ENCODE measurements at regions not wholly inside any gene's neighbourhood (a gene's known extent, or its start where the extent isn't known, plus 50 kb on each side); places are given as distances from the start of the nearest gene placed in this dataset.

DNA sequence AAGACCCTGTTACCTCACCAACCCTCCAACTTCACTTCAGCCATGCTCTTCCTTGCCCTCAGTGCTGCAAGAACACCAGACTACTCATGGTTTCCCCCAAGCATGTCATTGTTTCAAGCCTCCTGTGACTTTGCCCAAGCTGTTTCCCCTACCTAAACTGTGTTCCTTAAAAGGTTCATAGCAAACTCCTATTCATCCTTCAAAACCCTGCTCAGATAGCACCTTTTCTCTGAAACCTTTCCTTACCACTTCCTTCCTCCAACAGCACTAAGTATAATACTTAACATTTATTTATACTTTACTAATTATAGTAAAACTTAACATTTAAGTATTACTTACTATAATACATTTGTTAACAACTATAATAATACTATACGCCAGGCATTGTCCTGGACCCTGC lies 136.2 kb downstream of the CCT6B start:
- Histone ChIP-seq H2BK15ac (ENCODE audit: low read depth, poor library complexity, severe bottlenecking) (no peak overlapping the region), H3K79me1 (replicated peaks; ENCODE audit: low read length, poor library complexity, severe bottlenecking) (no peaks in the 10 kb centered on the region), H4K91ac (ENCODE audit: low read length) (no peak overlapping the region), H3K4me2 (ENCODE audit: low read length, poor library complexity, severe bottlenecking) (no peak overlapping the region), H2BK12ac (ENCODE audit: low read length in 2 of 2) (no peak overlapping the region), H4K8ac (ENCODE audit: low read length) (no peak overlapping the region), H3K4me1 (ENCODE audit: control insufficient read depth, insufficient read depth, low read depth, low read length) (peaks cover 2% of the 10 kb centered on the region), H2BK5ac (ENCODE audit: low read depth, low read length, poor library complexity, severe bottlenecking) (no peak overlapping the region), H2AFZ (ENCODE audit: low read depth, low read length) (no peak overlapping the region), H3K9me3 (ENCODE audit: control insufficient read depth, low read length) (no peaks in the 10 kb centered on the region), H3K18ac (ENCODE audit: low read depth in 1 of 2, low read length in 2 of 2) (no peak overlapping the region), H2AK5ac (ENCODE audit: low read length, severe bottlenecking) (no peak overlapping the region), H3K23ac (ENCODE audit: low read length in 2 of 2) (no peak overlapping the region), H3K9ac (ENCODE audit: low read length) (no peak overlapping the region), H3K4ac (ENCODE audit: low read depth in 1 of 2, low read length in 2 of 2) (no peak overlapping the region), H3K27ac (ENCODE audit: low read length, poor library complexity, severe bottlenecking) (no peak overlapping the region), H2BK120ac (ENCODE audit: low read depth, low read length) (no peak overlapping the region), H3K14ac (ENCODE audit: low read length in 2 of 2) (no peak overlapping the region), H3K4me3 (ENCODE audit: insufficient read depth in 1 of 2, low read depth in 1 of 2, low read length in 2 of 2) (no peak overlapping the region), H3K36me3 (ENCODE audit: control insufficient read depth in 1 of 2, insufficient read depth in 2 of 2, low read depth in 1 of 2, low read length in 2 of 2) (no peaks in the 10 kb centered on the region), H3K27me3 (ENCODE audit: control insufficient read depth in 1 of 2, insufficient read depth in 1 of 2, low read length in 2 of 2) (peaks cover 0 to 45% of the 10 kb centered on the region in 2 experiments)
- 83% methylated on average over 1 of the region's 1 CpG for WGBS
- no peak for DNase-seq

DNA sequence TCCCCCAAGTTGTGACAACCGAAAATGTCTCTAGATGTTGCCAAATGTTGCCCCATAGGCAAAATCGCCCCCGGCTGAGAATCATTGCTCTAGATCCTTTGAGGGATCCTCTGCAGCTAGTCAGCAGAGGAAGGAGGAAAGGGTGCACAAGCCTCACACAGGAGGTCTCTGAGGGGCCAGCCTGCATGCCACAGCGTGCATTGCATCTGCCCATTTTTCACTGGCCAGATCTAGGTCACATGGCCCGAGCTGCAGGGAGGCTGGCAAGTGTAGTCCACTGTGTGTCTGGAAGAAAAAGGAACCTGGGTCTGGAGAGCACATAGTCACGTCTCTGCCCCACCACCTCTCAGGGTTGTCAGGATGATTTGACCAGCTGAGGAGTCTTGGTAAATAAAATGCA lies 138.2 kb downstream of the CCT6B start:
- 52% methylated on average over 6 of the region's 6 CpGs for WGBS
- H3K23ac ChIP-seq (ENCODE audit: low read length in 2 of 2), result no peak overlapping the region
- no peak overlapping the region for H4K8ac ChIP-seq (ENCODE audit: low read length)
- H2AFZ ChIP-seq (ENCODE audit: low read depth, low read length), result no peak overlapping the region
- H3K4me1 ChIP-seq (ENCODE audit: control insufficient read depth, insufficient read depth, low read depth, low read length), result peaks cover 2% of the 10 kb centered on the region
- H3K18ac ChIP-seq (ENCODE audit: low read depth in 1 of 2, low read length in 2 of 2), result no peak overlapping the region
- H3K9ac ChIP-seq (ENCODE audit: low read length), result no peak overlapping the region
- no peak for DNase-seq
- no peak overlapping the region for H2AK5ac ChIP-seq (ENCODE audit: low read length, severe bottlenecking)
- H2BK120ac ChIP-seq (ENCODE audit: low read depth, low read length), result no peak overlapping the region
- no peak overlapping the region for H3K14ac ChIP-seq (ENCODE audit: low read length in 2 of 2)
- no peak overlapping the region for H2BK12ac ChIP-seq (ENCODE audit: low read length in 2 of 2)
- no peaks in the 10 kb centered on the region for H3K36me3 ChIP-seq (ENCODE audit: control insufficient read depth in 1 of 2, insufficient read depth in 2 of 2, low read depth in 1 of 2, low read length in 2 of 2)
- H2BK15ac ChIP-seq (ENCODE audit: low read depth, poor library complexity, severe bottlenecking), result no peak overlapping the region
- H3K79me1 ChIP-seq (replicated peaks; ENCODE audit: low read length, poor library complexity, severe bottlenecking), result no peaks in the 10 kb centered on the region
- H3K27ac ChIP-seq (ENCODE audit: low read length, poor library complexity, severe bottlenecking), result no peak overlapping the region
- no peak overlapping the region for H3K4me2 ChIP-seq (ENCODE audit: low read length, poor library complexity, severe bottlenecking)
- H3K4ac ChIP-seq (ENCODE audit: low read depth in 1 of 2, low read length in 2 of 2), result no peak overlapping the region
- no peak overlapping the region for H4K91ac ChIP-seq (ENCODE audit: low read length)
- no peak overlapping the region for H2BK5ac ChIP-seq (ENCODE audit: low read depth, low read length, poor library complexity, severe bottlenecking)
- H3K9me3 ChIP-seq (ENCODE audit: control insufficient read depth, low read length), result no peaks in the 10 kb centered on the region
- peaks cover 0 to 41% of the 10 kb centered on the region in 2 experiments for H3K27me3 ChIP-seq (ENCODE audit: control insufficient read depth in 1 of 2, insufficient read depth in 1 of 2, low read length in 2 of 2)
- H3K4me3 ChIP-seq (ENCODE audit: insufficient read depth in 1 of 2, low read depth in 1 of 2, low read length in 2 of 2), result no peak overlapping the region

DNA sequence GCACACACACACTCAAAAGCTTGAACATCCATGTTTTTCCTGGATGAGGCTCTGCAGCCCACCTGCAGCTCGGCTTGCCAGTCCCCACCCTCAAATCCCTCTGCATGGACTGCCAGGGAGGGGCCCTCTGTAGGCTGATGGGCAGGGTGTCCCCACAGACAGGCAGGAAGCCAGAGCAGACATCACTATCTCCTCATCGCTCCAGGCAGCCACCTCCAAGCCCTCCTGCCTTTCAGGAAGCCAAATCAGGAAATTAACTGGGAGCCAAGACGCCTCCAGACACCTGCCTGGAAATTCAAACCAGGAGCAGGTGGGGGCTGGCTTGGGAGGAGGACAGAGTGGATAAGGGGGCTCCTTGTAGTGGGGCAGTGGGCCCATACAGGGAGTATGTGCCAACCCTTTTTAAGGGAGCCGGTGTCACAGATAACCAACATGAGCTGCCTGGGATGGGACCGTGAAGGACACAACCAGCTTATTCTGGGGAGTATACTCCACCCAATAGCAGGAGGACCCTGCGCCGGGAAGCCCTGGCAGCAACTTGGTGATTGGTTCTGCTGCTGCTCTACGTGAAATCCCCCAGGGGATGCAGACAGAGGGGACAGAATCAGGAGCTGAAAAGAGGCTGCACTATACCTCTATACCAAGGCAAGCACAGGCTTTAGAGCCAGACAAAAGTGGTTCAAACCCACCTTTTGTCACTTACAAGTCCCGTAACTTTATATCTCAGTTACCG lies 139.1 kb downstream of the CCT6B start:
- peaks cover 0 to 42% of the 10 kb centered on the region in 2 experiments for H3K27me3 ChIP-seq (ENCODE audit: control insufficient read depth in 1 of 2, insufficient read depth in 1 of 2, low read length in 2 of 2)
- DNase-seq, result no peak
- no peak overlapping the region for H3K4ac ChIP-seq (ENCODE audit: low read depth in 1 of 2, low read length in 2 of 2)
- H2AFZ ChIP-seq (ENCODE audit: low read depth, low read length), result no peak overlapping the region
- H2BK12ac ChIP-seq (ENCODE audit: low read length in 2 of 2), result no peak overlapping the region
- WGBS, result 66% methylated on average over 9 of the region's 10 CpGs
- no peak overlapping the region for H2BK5ac ChIP-seq (ENCODE audit: low read depth, low read length, poor library complexity, severe bottlenecking)
- H3K4me3 ChIP-seq (ENCODE audit: insufficient read depth in 1 of 2, low read depth in 1 of 2, low read length in 2 of 2), result no peak overlapping the region
- H3K14ac ChIP-seq (ENCODE audit: low read length in 2 of 2), result no peak overlapping the region
- no peaks in the 10 kb centered on the region for H3K79me1 ChIP-seq (replicated peaks; ENCODE audit: low read length, poor library complexity, severe bottlenecking)
- H3K4me1 ChIP-seq (ENCODE audit: control insufficient read depth, insufficient read depth, low read depth, low read length), result peaks cover 2% of the 10 kb centered on the region
- H2BK15ac ChIP-seq (ENCODE audit: low read depth, poor library complexity, severe bottlenecking), result no peak overlapping the region
- H2BK120ac ChIP-seq (ENCODE audit: low read depth, low read length), result no peak overlapping the region
- no peak overlapping the region for H3K23ac ChIP-seq (ENCODE audit: low read length in 2 of 2)
- no peak overlapping the region for H2AK5ac ChIP-seq (ENCODE audit: low read length, severe bottlenecking)
- no peak overlapping the region for H4K8ac ChIP-seq (ENCODE audit: low read length)
- H4K91ac ChIP-seq (ENCODE audit: low read length), result no peak overlapping the region
- H3K36me3 ChIP-seq (ENCODE audit: control insufficient read depth in 1 of 2, insufficient read depth in 2 of 2, low read depth in 1 of 2, low read length in 2 of 2), result no peaks in the 10 kb centered on the region
- H3K9ac ChIP-seq (ENCODE audit: low read length), result no peak overlapping the region
- no peak overlapping the region for H3K27ac ChIP-seq (ENCODE audit: low read length, poor library complexity, severe bottlenecking)
- H3K18ac ChIP-seq (ENCODE audit: low read depth in 1 of 2, low read length in 2 of 2), result no peak overlapping the region
- H3K9me3 ChIP-seq (ENCODE audit: control insufficient read depth, low read length), result no peaks in the 10 kb centered on the region
- no peak overlapping the region for H3K4me2 ChIP-seq (ENCODE audit: low read length, poor library complexity, severe bottlenecking)

DNA sequence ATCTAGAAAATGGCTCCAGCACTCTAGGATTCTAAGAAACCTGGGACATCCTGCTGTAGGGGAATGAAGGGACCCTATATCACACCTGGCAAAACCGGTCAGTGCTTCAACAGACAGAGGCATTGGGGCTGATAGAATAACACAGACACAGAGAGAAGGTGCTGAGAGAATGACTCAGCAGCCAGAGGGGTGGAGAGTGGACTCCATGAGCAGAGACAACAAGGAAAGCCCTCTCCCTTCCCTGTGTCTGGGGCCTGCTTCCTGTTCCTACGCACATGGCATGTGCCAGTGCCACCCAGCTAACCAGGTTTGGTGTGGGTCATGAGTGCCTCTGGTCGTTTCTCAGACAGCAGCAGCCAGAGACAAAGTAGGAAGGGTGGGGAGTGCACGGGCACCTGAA lies 140.3 kb downstream of the CCT6B start:
- Histone ChIP-seq H4K8ac (ENCODE audit: low read length) (no peak overlapping the region), H2BK12ac (ENCODE audit: low read length in 2 of 2) (no peak overlapping the region), H3K27ac (ENCODE audit: low read length, poor library complexity, severe bottlenecking) (no peak overlapping the region), H2BK120ac (ENCODE audit: low read depth, low read length) (no peak overlapping the region), H3K36me3 (ENCODE audit: control insufficient read depth in 1 of 2, insufficient read depth in 2 of 2, low read depth in 1 of 2, low read length in 2 of 2) (no peaks in the 10 kb centered on the region), H3K4me1 (ENCODE audit: control insufficient read depth, insufficient read depth, low read depth, low read length) (peaks cover 2% of the 10 kb centered on the region), H3K27me3 (ENCODE audit: control insufficient read depth in 1 of 2, insufficient read depth in 1 of 2, low read length in 2 of 2) (peaks cover 0 to 48% of the 10 kb centered on the region in 2 experiments), H2AFZ (ENCODE audit: low read depth, low read length) (no peak overlapping the region), H2BK5ac (ENCODE audit: low read depth, low read length, poor library complexity, severe bottlenecking) (no peak overlapping the region), H4K91ac (ENCODE audit: low read length) (no peak overlapping the region), H2BK15ac (ENCODE audit: low read depth, poor library complexity, severe bottlenecking) (no peak overlapping the region), H3K9ac (ENCODE audit: low read length) (no peak overlapping the region), H3K4ac (ENCODE audit: low read depth in 1 of 2, low read length in 2 of 2) (no peak overlapping the region), H3K9me3 (ENCODE audit: control insufficient read depth, low read length) (no peaks in the 10 kb centered on the region), H3K23ac (ENCODE audit: low read length in 2 of 2) (no peak overlapping the region), H3K18ac (ENCODE audit: low read depth in 1 of 2, low read length in 2 of 2) (no peak overlapping the region), H3K4me2 (ENCODE audit: low read length, poor library complexity, severe bottlenecking) (no peak overlapping the region), H3K79me1 (replicated peaks; ENCODE audit: low read length, poor library complexity, severe bottlenecking) (no peaks in the 10 kb centered on the region), H2AK5ac (ENCODE audit: low read length, severe bottlenecking) (no peak overlapping the region), H3K14ac (ENCODE audit: low read length in 2 of 2) (no peak overlapping the region), H3K4me3 (ENCODE audit: insufficient read depth in 1 of 2, low read depth in 1 of 2, low read length in 2 of 2) (no peak overlapping the region)
- no peak for DNase-seq
- 16% methylated on average over 4 of the region's 4 CpGs for WGBS
